NCI-H2081 (cell line): ENCODE measurements at regions not wholly inside any gene's neighbourhood (a gene's known extent, or its start where the extent isn't known, plus 50 kb on each side); places are given as distances from the start of the nearest gene placed in this dataset.

ENCODE experiments used
- DNase-seq, 2 experiments: peaks; one replicate each; lab custom pipeline; 2025; lab: John Stamatoyannopoulos, UW

GRCh38 chr21:43317959-43318358, 109.0 kb downstream of the SIK1 start:
- DNase-seq, result no peak

DNA sequence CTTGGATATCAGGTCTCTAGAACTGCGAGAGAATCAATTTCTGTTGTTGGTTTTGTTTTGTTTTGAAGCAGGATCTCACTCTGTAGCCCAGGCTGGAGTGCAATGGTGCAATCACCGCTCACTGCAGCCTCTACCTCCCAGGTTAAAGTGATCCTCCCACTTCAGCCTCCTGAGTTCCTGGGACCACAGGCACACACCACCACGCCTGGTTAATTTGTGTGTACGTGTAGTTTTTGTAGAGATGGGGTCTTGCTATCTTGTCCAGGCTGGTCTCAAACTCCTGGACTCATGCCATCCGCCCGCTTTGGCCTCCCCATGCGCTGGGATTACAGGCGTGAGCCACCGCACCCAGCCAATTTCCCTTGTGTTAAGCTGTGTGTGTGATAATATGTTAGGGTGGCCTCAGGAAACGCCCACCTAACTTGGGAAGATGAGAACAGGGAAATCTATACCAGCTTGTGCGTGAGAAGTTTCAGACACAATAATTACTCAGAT, 109.6 kb downstream of the SIK1 start:
- DNase-seq, result no peak

GRCh38 chr21:43316156-43316845, 110.6 kb downstream of the SIK1 start:
- DNase-seq, result no peak

GRCh38 chr21:43315244-43316137, 111.4 kb downstream of the SIK1 start:
- DNase-seq, result no peak

GRCh38 chr21:43313939-43314405, 113.0 kb downstream of the SIK1 start:
- no peak for DNase-seq

DNA sequence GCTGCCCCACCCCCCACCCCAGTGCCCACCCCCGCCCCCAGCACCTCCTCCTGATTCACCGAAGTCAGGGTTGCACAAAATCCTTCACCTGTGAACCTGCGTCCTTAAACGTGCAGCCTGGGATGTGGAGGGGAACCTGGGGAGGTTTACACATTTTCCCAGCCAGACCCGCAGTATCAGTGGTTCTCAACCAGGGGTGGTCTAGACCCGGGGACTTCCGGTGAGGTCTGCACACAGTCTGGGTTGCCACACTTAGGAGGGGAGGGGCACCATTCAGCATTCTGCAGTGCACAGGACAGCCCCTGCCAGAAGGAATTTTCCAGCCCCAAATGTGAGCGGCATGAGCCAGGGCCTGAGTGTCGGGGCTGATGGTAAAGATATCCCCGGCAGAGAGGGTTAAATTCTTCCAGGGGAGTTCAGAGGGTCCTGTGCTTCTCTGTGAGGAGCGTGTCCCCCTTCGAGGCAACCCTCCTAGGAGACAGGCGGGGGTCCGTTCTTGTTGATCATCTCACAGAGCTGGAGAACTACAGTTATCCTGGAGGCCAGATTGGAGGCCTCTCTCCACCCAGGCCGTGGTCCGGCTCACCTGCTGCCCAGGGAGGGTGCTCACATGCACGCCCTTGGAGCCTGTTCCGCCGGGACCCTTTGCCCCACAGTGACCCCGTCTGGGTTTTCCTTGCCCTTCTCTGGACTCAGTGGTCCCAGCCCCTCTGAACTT, 113.6 kb downstream of the SIK1 start:
- DNase-seq, result no peak

GRCh38 chr21:43312751-43313169, 114.2 kb downstream of the SIK1 start:
- DNase-seq, result peak; percentile 35 to 58

DNA sequence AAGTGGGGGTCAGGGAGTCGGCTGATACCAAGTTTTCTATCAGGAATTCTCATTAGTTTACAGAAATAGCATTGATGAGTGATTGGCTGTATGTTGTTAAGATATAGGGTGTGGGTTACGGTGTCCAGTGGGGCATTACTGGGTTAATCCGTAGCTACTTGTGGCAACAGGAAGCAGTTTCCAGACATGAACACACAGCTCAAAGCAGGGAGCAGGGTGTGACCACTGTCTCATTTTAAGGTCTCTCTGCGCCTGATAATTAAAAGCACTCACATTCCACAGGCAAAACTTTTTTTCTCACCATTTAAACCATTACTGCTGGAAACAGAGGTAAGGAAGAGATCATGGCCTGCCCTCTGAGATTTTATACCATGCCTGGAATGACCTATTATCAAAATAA, 114.9 kb downstream of the SIK1 start:
- DNase-seq, result peak in 1 of 2 experiments; percentile 1

DNA sequence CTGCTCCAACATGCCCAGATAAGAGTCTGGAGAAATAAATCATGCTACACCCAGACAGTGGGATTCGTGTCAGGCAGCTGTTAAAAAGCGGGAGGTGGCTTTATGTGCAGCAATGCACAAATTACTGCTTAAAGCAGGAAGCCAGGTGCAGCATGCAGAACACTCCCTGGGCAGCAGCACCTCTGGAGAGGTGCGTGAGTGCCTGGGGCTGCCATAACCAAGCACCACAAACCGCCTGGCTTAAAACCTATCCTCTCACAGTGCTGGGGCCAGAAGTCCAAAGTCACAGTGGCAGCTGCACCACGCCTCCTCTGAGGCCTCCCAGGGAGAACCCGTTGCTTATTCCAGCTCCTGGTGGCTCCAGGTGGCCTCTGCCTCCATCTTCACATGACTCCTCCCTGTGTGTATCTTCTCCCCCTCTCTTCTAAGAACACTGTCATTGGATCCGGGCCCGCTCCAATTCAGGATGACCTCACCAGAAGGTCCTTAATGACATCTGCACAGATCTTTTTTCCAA, 115.6 kb downstream of the SIK1 start:
- DNase-seq, result peak; percentile 77 to 88

DNA sequence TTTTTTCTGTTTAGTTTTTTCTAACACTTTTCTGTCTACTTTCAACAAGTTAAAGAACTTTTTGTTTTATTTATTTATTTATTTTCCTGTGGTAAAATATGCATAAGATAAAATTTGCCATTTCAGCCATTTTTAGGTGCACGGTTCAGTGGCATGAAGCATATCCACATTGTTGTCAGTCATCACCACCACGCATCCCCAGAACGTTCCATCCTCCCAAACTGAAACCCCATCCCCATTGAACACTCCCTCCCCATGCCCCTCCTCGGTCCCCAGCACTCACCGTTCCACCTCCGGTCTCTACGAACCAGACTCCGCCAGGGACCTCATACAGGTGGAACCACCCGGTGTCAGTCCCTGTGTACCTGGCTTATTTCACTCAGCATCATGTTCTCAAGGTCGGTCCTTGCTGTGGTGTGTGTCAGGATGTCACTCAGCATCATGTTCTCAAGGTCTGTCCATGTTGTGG, 118.1 kb downstream of the SIK1 start:
- no peak for DNase-seq

- DNase-seq, result no peak
These were observed 118.7 kb downstream of the SIK1 start for GRCh38 chr21:43308101-43308814.

- no peak for DNase-seq
These were observed 119.3 kb downstream of the SIK1 start for GRCh38 chr21:43307677-43308070.

- no peak for DNase-seq
These were observed 119.8 kb downstream of the SIK1 start for GRCh38 chr21:43306911-43307676.

DNA sequence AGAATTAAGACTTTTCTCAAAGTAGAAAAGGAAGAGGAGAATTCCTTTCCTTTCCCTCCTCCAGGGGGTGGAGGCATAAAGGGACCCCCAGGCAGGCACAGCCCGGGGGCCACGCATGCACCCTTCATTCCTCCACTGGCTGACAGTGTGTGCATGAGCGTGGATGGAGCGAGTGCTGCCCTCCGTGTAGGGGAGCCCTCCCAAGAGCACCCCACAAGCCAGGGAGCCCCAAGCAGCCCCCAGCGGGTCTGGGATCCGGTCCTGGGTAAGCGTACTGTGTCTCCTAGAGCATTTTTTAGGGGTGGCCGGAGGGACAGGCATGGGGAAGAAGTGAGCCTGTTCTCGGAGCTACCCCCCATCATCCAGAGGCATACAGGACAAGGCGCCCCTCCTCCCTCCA, 120.5 kb downstream of the SIK1 start:
- DNase-seq, result no peak

GRCh38 chr21:43305811-43306311, 121.1 kb downstream of the SIK1 start:
- DNase-seq, result no peak

DNA sequence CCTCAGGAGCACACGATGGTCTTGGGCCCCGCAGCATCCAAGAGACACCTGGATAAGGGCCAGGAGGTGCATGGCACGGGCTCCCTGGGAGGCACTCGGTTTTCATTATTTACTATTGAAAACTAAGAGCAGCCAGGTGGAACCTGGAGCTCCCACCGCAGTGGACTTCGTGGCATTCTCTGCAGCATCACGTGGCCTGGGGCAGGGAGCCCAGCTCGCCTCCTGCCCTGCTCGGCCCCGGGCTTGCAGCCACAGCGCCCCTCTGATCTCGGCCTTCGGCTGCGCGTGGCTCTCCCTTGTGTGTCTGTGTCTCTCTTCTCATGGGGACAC, 121.6 kb downstream of the SIK1 start:
- no peak for DNase-seq

- DNase-seq, result no peak
These were observed 122.2 kb downstream of the SIK1 start for GRCh38 chr21:43304621-43305335.

DNA sequence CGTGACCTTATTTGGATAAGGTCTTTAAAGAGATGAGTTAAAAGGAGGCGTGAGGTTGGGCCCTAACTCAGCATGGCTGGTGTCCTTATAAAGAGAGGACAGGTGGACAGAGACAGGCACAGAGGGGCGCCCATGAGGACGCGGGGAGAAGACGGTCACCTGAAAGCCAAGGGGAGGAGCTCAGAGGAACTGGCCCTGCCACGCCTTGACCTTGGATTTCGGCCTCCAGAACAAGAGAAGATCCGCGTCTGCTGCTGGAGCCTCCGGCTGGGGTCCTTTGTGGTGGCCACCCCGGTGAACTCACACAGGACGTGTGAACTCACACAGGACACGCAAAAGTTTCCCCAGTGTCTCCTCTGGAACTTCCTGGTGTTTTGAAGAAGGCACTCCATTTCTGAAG, 122.7 kb downstream of the SIK1 start:
- no peak for DNase-seq

- no peak for DNase-seq
These were observed 123.4 kb downstream of the SIK1 start for GRCh38 chr21:43303275-43304178.
